ENCODE measurements at regions not wholly inside any gene's neighbourhood (a gene's known extent, or its start where the extent isn't known, plus 50 kb on each side); places are given as distances from the start of the nearest gene placed in this dataset.

- H3K4me3 ChIP-seq (ENCODE audit: low read depth, low read length): no peak overlapping the region
- DNase-seq (ENCODE audit: low read depth): no peak
These were observed 670.3 kb upstream of the NRSN1 start for GRCh38 chr6:23455754-23456153.

- H3K4me3 ChIP-seq (ENCODE audit: low read depth, low read length): no peak overlapping the region
- no peak for DNase-seq (ENCODE audit: low read depth)
These were observed 669.6 kb upstream of the NRSN1 start for GRCh38 chr6:23456396-23456795.

- DNase-seq (ENCODE audit: low read depth): no peak
These were observed 668.7 kb upstream of the NRSN1 start for GRCh38 chr6:23457321-23457720.

GRCh38 chr6:23465912-23466311 is 660.1 kb upstream of the NRSN1 start:
- H3K4me3 ChIP-seq (ENCODE audit: low read depth, low read length): no peak overlapping the region
- no peak for DNase-seq (ENCODE audit: low read depth)

More at GRCh38 chr6:23457321-23457720, 668.7 kb upstream of the NRSN1 start:
- no peak overlapping the region for H3K4me3 ChIP-seq (ENCODE audit: low read depth, low read length)

GRCh38 chr6:23477586-23477985 is 648.4 kb upstream of the NRSN1 start:
- DNase-seq (ENCODE audit: low read depth): no peak
- H3K4me3 ChIP-seq (ENCODE audit: low read depth, low read length): no peak overlapping the region

GRCh38 chr6:23478312-23478711 is 647.7 kb upstream of the NRSN1 start:
- no peak for DNase-seq (ENCODE audit: low read depth)
- no peak overlapping the region for H3K4me3 ChIP-seq (ENCODE audit: low read depth, low read length)

- DNase-seq (ENCODE audit: low read depth): no peak
- H3K4me3 ChIP-seq (ENCODE audit: low read depth, low read length): no peak overlapping the region
These were observed 642.1 kb upstream of the NRSN1 start for GRCh38 chr6:23483896-23484295.

GRCh38 chr6:23494367-23494766 is 631.6 kb upstream of the NRSN1 start:
- H3K4me3 ChIP-seq (ENCODE audit: low read depth, low read length): no peak overlapping the region
- no peak for DNase-seq (ENCODE audit: low read depth)

- DNase-seq (ENCODE audit: low read depth): peak; percentile 39
- H3K4me3 ChIP-seq (ENCODE audit: low read depth, low read length): no peak overlapping the region
These were observed 628.0 kb upstream of the NRSN1 start for GRCh38 chr6:23498013-23498412.

GRCh38 chr6:23499549-23499948 is 626.5 kb upstream of the NRSN1 start:
- DNase-seq (ENCODE audit: low read depth): no peak
- no peak overlapping the region for H3K4me3 ChIP-seq (ENCODE audit: low read depth, low read length)

GRCh38 chr6:23503173-23503572 is 622.8 kb upstream of the NRSN1 start:
- DNase-seq (ENCODE audit: low read depth): no peak
- H3K4me3 ChIP-seq (ENCODE audit: low read depth, low read length): no peak overlapping the region

GRCh38 chr6:23505026-23505425 is 621.0 kb upstream of the NRSN1 start:
- no peak overlapping the region for H3K4me3 ChIP-seq (ENCODE audit: low read depth, low read length)
- DNase-seq (ENCODE audit: low read depth): peak; percentile 32

GRCh38 chr6:23510778-23511510 is 615.1 kb upstream of the NRSN1 start:
- H3K4me3 ChIP-seq (ENCODE audit: low read depth, low read length): no peak overlapping the region
- DNase-seq (ENCODE audit: low read depth): no peak

GRCh38 chr6:23511817-23512216 is 614.2 kb upstream of the NRSN1 start:
- no peak for DNase-seq (ENCODE audit: low read depth)
- H3K4me3 ChIP-seq (ENCODE audit: low read depth, low read length): no peak overlapping the region

GRCh38 chr6:23518294-23518693 is 607.7 kb upstream of the NRSN1 start:
- no peak overlapping the region for H3K4me3 ChIP-seq (ENCODE audit: low read depth, low read length)
- DNase-seq (ENCODE audit: low read depth): no peak

GRCh38 chr6:23522792-23523547 is 603.0 kb upstream of the NRSN1 start:
- H3K4me3 ChIP-seq (ENCODE audit: low read depth, low read length): no peak overlapping the region
- DNase-seq (ENCODE audit: low read depth): no peak

- no peak for DNase-seq (ENCODE audit: low read depth)
- no peak overlapping the region for H3K4me3 ChIP-seq (ENCODE audit: low read depth, low read length)
These were observed 602.2 kb upstream of the NRSN1 start for GRCh38 chr6:23523771-23524170.

- H3K4me3 ChIP-seq (ENCODE audit: low read depth, low read length): no peak overlapping the region
- DNase-seq (ENCODE audit: low read depth): no peak
These were observed 601.5 kb upstream of the NRSN1 start for GRCh38 chr6:23524548-23524947.

- no peak overlapping the region for H3K4me3 ChIP-seq (ENCODE audit: low read depth, low read length)
- peak; percentile 9 for DNase-seq (ENCODE audit: low read depth)
These were observed 599.5 kb upstream of the NRSN1 start for GRCh38 chr6:23526526-23526925.

- DNase-seq (ENCODE audit: low read depth): no peak
- H3K4me3 ChIP-seq (ENCODE audit: low read depth, low read length): no peak overlapping the region
These were observed 596.1 kb upstream of the NRSN1 start for GRCh38 chr6:23529902-23530301.

- H3K4me3 ChIP-seq (ENCODE audit: low read depth, low read length): no peak overlapping the region
- DNase-seq (ENCODE audit: low read depth): no peak
These were observed 594.3 kb upstream of the NRSN1 start for GRCh38 chr6:23531666-23532065.
